Bronchial epithelial cell (primary cell): ENCODE measurements at regions not wholly inside any gene's neighbourhood (a gene's known extent, or its start where the extent isn't known, plus 50 kb on each side); places are given as distances from the start of the nearest gene placed in this dataset.
A peak's percentile ranks its signal among the peaks of the same experiment; 100 is the strongest.
"Not testable (repeated sequence)": the region's sequence is repeated elsewhere in the genome, so short reads cannot be mapped to it uniquely, and the experiment has no call there.

Experiments used
- DNase-seq: peaks from one replicate; pipeline ENCODE4 v3.0.0-alpha.2; 2010; ENCODE audit warnings: low read depth
- FAIRE-seq: peaks from 2 replicates; lab custom pipeline; 2011; peaks lifted over from hg19 to GRCh38; lab: Jason Lieb, UNC
- H3K27me3 ChIP-seq: 2 replicates; pipeline ENCODE4 v1.5.1; 2011; ENCODE audit warnings: low read length; ENCODE audit not compliant: control insufficient read depth, insufficient read depth
- H3K36me3 ChIP-seq: 2 replicates; pipeline ENCODE4 v1.5.1; 2011; ENCODE audit warnings: low read length; ENCODE audit not compliant: control insufficient read depth, insufficient read depth
- H3K4me3 ChIP-seq: 2 replicates; pipeline ENCODE4 v1.5.1; 2011; ENCODE audit warnings: mild to moderate bottlenecking, low read depth, low read length, control low read depth
- TF ChIP-seq, protein P1 (sequence below): IDR thresholded peaks from 2 replicates; pipeline ENCODE4 v1.5.1; 2011; ENCODE audit warnings: mild to moderate bottlenecking, moderate library complexity, low read length, control low read depth, inconsistent platforms; ENCODE audit not compliant: insufficient read depth, severe bottlenecking

DNA sequence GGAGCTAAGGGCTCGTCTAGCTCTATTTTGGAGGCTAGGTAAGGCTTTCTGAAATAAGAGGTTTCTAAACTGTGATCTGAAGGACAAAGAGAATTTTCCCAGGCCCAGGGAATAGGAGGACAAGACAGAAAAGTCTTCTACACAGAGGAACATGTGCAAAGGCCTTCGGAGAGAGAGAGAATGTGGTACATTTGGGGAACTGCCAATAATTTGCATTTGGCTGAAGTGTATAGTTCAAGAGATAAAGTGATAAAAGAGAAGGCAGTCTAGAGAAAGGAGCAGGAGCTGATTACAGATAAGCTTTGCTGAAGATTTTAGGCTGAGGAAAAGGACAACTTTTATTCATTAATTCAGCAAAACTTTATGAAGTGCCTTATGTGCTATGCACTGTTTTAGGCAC, 214.4 kb upstream of the ELL2 start:
- TF ChIP-seq, protein P1, sequence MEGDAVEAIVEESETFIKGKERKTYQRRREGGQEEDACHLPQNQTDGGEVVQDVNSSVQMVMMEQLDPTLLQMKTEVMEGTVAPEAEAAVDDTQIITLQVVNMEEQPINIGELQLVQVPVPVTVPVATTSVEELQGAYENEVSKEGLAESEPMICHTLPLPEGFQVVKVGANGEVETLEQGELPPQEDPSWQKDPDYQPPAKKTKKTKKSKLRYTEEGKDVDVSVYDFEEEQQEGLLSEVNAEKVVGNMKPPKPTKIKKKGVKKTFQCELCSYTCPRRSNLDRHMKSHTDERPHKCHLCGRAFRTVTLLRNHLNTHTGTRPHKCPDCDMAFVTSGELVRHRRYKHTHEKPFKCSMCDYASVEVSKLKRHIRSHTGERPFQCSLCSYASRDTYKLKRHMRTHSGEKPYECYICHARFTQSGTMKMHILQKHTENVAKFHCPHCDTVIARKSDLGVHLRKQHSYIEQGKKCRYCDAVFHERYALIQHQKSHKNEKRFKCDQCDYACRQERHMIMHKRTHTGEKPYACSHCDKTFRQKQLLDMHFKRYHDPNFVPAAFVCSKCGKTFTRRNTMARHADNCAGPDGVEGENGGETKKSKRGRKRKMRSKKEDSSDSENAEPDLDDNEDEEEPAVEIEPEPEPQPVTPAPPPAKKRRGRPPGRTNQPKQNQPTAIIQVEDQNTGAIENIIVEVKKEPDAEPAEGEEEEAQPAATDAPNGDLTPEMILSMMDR, result no peak
- FAIRE-seq (no peak), DNase-seq (no peak)
- Histone ChIP-seq H3K36me3 (no peaks in the 10 kb centered on the region), H3K4me3 (no peak overlapping the region), H3K27me3 (no peaks in the 10 kb centered on the region)

DNA sequence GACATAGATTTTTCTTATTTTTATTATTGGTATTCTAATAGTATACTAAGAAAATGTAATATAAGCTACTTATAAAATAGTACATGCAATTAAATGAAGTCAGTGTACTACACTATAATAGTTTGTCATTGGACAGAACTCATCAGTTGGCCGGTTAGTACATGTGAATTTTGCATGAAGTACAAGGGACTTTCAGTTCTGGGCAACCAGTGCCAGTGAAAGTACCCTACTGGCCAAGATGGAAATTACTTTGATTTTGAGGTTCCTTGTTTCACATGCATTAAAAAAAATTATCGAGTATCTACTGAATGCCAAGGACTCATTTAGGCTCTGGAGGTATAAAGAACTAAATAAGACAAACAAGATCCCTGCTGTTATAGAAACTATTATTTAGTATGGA, 213.4 kb upstream of the ELL2 start:
- Histone ChIP-seq H3K36me3 (no peaks in the 10 kb centered on the region), H3K4me3 (no peak overlapping the region), H3K27me3 (no peaks in the 10 kb centered on the region)
- FAIRE-seq, result no peak
- TF ChIP-seq, protein P1, result peak; percentile 4
- no peak for DNase-seq

DNA sequence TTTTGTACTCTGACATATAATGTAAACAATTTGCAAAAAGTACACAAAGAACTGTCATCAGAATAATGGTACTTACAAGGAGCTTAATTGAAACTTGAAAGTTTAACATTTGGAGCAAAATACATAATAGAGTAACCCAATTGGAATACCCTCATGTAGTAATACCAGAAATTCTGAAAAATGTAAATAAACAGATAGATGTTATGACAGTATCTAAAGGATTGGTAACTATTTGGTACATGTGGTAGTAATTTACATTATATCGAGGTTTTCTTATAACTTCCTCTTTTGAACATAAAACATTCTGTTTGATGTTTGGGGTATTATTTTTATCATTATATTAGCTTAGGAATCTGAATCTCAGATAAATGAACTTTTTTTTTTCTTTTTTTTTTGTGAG, 211.7 kb upstream of the ELL2 start:
- Histone ChIP-seq H3K27me3 (no peaks in the 10 kb centered on the region), H3K4me3 (no peak overlapping the region), H3K36me3 (no peaks in the 10 kb centered on the region)
- no peak for FAIRE-seq
- no peak for DNase-seq
- TF ChIP-seq, protein P1, result no peak

DNA sequence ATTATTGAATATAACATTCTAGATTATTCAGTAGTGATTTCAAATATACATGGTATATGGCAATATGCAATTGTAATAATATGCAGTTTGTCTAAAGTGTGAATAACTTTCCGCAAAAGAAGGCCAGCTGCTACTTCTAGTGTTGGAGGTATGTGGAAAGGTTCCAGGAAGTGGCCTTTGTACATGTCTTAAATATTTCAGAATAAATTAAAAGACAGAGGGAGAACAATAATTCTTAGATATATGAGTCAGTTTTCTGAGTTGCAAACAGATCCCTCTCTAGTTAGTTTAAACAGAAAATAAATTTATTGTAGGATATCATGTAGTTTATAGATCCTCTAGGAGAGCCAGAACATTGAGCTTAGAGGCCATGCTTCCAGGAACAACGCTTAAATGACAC, 210.8 kb upstream of the ELL2 start:
- DNase-seq, result no peak
- Histone ChIP-seq H3K27me3 (no peaks in the 10 kb centered on the region), H3K4me3 (no peak overlapping the region), H3K36me3 (no peaks in the 10 kb centered on the region)
- TF ChIP-seq, protein P1, result no peak
- FAIRE-seq, result no peak

DNA sequence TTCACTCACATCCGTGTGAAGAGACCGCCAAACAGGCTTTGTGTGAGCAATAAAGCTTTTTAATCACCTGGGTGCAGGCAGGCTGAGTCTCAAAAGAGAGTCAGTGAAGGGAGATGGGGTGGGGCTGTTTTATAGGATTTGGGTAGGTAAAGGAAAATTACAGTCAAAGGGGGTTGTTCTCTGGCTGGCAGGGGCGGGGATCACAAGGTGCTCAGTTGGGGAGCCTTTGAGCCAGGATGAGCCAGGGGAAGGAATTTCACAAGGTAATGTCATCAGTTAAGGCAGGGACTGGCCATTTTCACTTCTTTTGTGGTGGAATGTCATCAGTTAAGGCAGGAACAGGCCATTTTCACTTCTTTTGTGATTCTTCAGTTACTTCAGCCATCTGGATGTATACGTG, 210.3 kb upstream of the ELL2 start:
- FAIRE-seq, H3K4me3 ChIP-seq, DNase-seq, H3K27me3 ChIP-seq, H3K36me3 ChIP-seq: not testable (repeated sequence)

DNA sequence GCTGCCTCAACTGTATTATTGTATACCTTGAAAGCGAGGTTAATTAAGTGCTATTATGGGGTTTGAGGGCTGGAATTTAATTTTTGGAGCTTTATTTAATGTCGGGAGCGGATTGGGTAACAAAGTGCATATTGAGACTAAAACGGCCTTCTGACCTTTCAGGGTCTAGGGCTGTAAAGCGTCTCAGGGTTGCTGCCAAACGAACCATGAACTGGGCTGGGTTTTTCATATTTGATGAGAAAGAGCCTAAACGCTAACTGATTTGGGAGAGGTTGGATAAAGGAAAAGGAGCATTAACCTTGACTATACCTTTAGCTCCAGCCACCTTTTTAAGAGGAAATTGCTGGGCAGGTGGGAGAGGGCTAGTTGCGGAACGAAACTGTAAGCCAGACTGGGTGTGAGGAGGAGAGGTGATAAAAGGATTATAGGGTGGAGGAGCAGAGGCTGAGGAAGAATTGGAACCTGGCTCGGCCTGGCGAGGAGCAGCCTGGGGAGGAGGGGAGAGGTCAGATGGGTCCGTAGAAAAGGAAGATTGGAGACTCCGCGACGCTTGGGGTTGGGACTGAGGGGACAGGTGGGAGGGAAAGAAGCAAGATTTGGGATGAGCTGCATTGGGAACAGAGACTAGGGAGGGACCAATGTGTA, 209.0 kb upstream of the ELL2 start:
- DNase-seq, FAIRE-seq, H3K27me3 ChIP-seq, H3K4me3 ChIP-seq, H3K36me3 ChIP-seq: not testable (repeated sequence)

DNA sequence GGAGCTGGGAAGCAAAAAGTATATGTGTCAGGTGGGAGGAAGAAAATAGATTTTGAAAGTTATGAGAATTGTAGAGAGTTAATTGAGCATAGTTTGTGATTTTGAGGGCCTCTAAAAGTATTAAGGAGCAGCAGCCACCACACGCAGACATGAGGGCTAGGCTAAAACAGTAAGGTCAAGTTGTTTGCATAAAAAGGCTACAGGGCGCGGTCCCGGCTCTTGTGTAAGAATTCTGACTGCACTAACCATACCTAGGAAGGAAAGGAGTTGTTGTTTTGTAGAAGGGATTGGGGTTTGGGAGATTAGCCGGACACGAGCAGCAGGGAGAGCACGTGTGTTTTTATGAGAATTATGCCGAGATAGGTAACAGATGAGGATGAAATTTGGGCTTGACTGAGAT, 207.2 kb upstream of the ELL2 start:
- not testable (repeated sequence) for H3K36me3 ChIP-seq, H3K27me3 ChIP-seq, DNase-seq, FAIRE-seq, H3K4me3 ChIP-seq
